ENCODE measurements at regions not wholly inside any gene's neighbourhood (a gene's known extent, or its start where the extent isn't known, plus 50 kb on each side); places are given as distances from the start of the nearest gene placed in this dataset.

GRCh38 chr11:10998674-10999073 is 140.8 kb upstream of the ZBED5 start:
- ATAC-seq (no peak), DNase-seq (no peak)
- Mint-ChIP-seq H3K4me1 (ENCODE audit: low read depth) (no peaks in the 10 kb centered on the region), H3K36me3 (ENCODE audit: low read depth) (no peaks in the 10 kb centered on the region), H3K9me3 (no peaks in the 10 kb centered on the region), H3K4me3 (no peak overlapping the region), H3K27ac (no peak overlapping the region), H3K27me3 (peaks cover 20% of the 10 kb centered on the region)
- CTCF ChIA-PET, result no interaction called here
- POLR2A ChIA-PET, result no interaction called here
- no peak for TF ChIP-seq CTCF (IDR thresholded peaks at IDR 0.05)
- intact Hi-C loops (cut with micrococcal nuclease), result no loop called here

GRCh38 chr11:10996678-10997077 is 138.8 kb upstream of the ZBED5 start:
- DNase-seq, result no peak
- Mint-ChIP-seq H3K4me1 (ENCODE audit: low read depth) (no peaks in the 10 kb centered on the region), H3K27me3 (peaks cover 11% of the 10 kb centered on the region), H3K4me3 (no peak overlapping the region), H3K9me3 (no peaks in the 10 kb centered on the region), H3K27ac (no peak overlapping the region), H3K36me3 (ENCODE audit: low read depth) (no peaks in the 10 kb centered on the region)
- ATAC-seq, result no peak
- intact Hi-C loops (cut with micrococcal nuclease), result no loop called here
- ChIA-PET CTCF (no interaction called here), POLR2A (no interaction called here)
- TF ChIP-seq CTCF (IDR thresholded peaks at IDR 0.05), result no peak

- no peaks in the 10 kb centered on the region for H3K9me3 Mint-ChIP-seq
- no peaks in the 10 kb centered on the region for H3K4me1 Mint-ChIP-seq (ENCODE audit: low read depth)
- no peak for DNase-seq
- no peak overlapping the region for H3K27ac Mint-ChIP-seq
- no peak for ATAC-seq
- ChIA-PET POLR2A (no interaction called here), CTCF (interaction anchor here (0.7 kb wide), 1 partner anchor 22 kb away, joined by 3 read pairs; no protein-coding TSS in a partner anchor)
- no peak overlapping the region for H3K4me3 Mint-ChIP-seq
- intact Hi-C loops (cut with micrococcal nuclease), result no loop called here
- no peaks in the 10 kb centered on the region for H3K36me3 Mint-ChIP-seq (ENCODE audit: low read depth)
- TF ChIP-seq CTCF (IDR thresholded peaks at IDR 0.05), result no peak
- H3K27me3 Mint-ChIP-seq, result no peaks in the 10 kb centered on the region
These were observed 135.8 kb upstream of the ZBED5 start for GRCh38 chr11:10993640-10994039.

- POLR2A ChIA-PET, result no interaction called here
- Mint-ChIP-seq H3K27me3 (no peaks in the 10 kb centered on the region), H3K36me3 (ENCODE audit: low read depth) (no peaks in the 10 kb centered on the region), H3K9me3 (no peaks in the 10 kb centered on the region), H3K27ac (no peak overlapping the region), H3K4me1 (ENCODE audit: low read depth) (no peaks in the 10 kb centered on the region), H3K4me3 (no peak overlapping the region)
- CTCF ChIA-PET, result interaction anchor here (0.7 to 1.0 kb wide), 2 partner anchors 22 to 34 kb away, joined by 3 to 4 read pairs; no protein-coding TSS in a partner anchor
- DNase-seq (no peak), ATAC-seq (no peak)
- intact Hi-C loops (cut with micrococcal nuclease), result no loop called here
- TF ChIP-seq CTCF (IDR thresholded peaks at IDR 0.05), result no peak
These were observed 135.3 kb upstream of the ZBED5 start for GRCh38 chr11:10993186-10993585.

GRCh38 chr11:10991393-10991792 is 133.5 kb upstream of the ZBED5 start:
- intact Hi-C loops (cut with micrococcal nuclease), result no loop called here
- no peaks in the 10 kb centered on the region for H3K4me1 Mint-ChIP-seq (ENCODE audit: low read depth)
- CTCF ChIA-PET, result interaction anchor here (1.3 to 1.6 kb wide), 2 partner anchors 12 to 37 kb away, joined by 3 to 8 read pairs; no protein-coding TSS in a partner anchor
- TF ChIP-seq CTCF (IDR thresholded peaks at IDR 0.05), result no peak
- H3K27ac Mint-ChIP-seq, result no peak overlapping the region
- H3K27me3 Mint-ChIP-seq, result no peaks in the 10 kb centered on the region
- no peaks in the 10 kb centered on the region for H3K36me3 Mint-ChIP-seq (ENCODE audit: low read depth)
- POLR2A ChIA-PET, result interaction anchor here (0.6 kb wide), 1 partner anchor 164 kb away, joined by 4 read pairs; no protein-coding TSS in a partner anchor
- ATAC-seq (no peak), DNase-seq (no peak)
- no peak overlapping the region for H3K4me3 Mint-ChIP-seq
- H3K9me3 Mint-ChIP-seq, result no peaks in the 10 kb centered on the region

All from activated CD8-positive, alpha-beta T cell treated with anti-CD3 and anti-CD28 coated beads for 36 hours (primary cell).